PC-3 (cell line): ENCODE measurements at regions not wholly inside any gene's neighbourhood (a gene's known extent, or its start where the extent isn't known, plus 50 kb on each side); places are given as distances from the start of the nearest gene placed in this dataset.

Source experiments
- ATAC-seq: fragments of 200-7000 bp; cut with Tn5 transposase; 2 replicates; pipeline ENCODE4 v1.9.1; 2020; ENCODE audit warnings: mild to moderate bottlenecking, moderate library complexity
- BruUV-seq: library from RNA; stranded (reverse); fragments of 400-500 nt; replicated peaks from 2 replicates; lab custom pipeline; 2021; lab: Mats Ljungman, UMichigan
- CTCF ChIA-PET: fragments of 300-600 bp; sonication (Branson Sonifier 250); formaldehyde crosslinking; loops from one replicate; lab custom pipeline; 2022; ENCODE audit warnings: antibody characterized with exemption; lab: Charles Lee
- POLR2A ChIA-PET: fragments of 300-600 bp; sonication (Branson Sonifier 250); formaldehyde crosslinking; loops from one replicate; lab custom pipeline; 2022; ENCODE audit warnings: antibody characterized with exemption; ENCODE audit not compliant: unreplicated experiment; lab: Charles Lee
- DNase-seq: peaks from one replicate; pipeline ENCODE4 v3.0.0-alpha.2; 2015
- H2AFZ ChIP-seq: fragments of 300-600 bp; sonication (generic); 2 replicates; pipeline ENCODE4 v1.6.0; 2016; ENCODE audit warnings: antibody characterized with exemption, low read length
- H3F3A ChIP-seq: fragments of 300-600 bp; sonication (generic); one replicate; pipeline ENCODE4 v1.6.0; 2017; ENCODE audit warnings: antibody characterized with exemption, low read length, control low read depth, mild to moderate bottlenecking; ENCODE audit not compliant: unreplicated experiment
- H3K27ac ChIP-seq: fragments of 300-600 bp; sonication (generic); 2 replicates; pipeline ENCODE4 v1.5.1; 2016; ENCODE audit warnings: mild to moderate bottlenecking, low read length
- H3K27me3 ChIP-seq: fragments of 300-600 bp; sonication (generic); 2 replicates; pipeline ENCODE4 v1.6.1; 2016; ENCODE audit warnings: low read length, mixed read lengths
- H3K36me3 ChIP-seq: fragments of 300-600 bp; sonication (generic); 2 replicates; pipeline ENCODE4 v1.6.1; 2016; ENCODE audit warnings: low read depth, mixed run types, low read length, mixed read lengths
- H3K4me1 ChIP-seq: fragments of 300-600 bp; sonication (generic); 2 replicates; pipeline ENCODE4 v1.5.1; 2016; ENCODE audit warnings: low read length; ENCODE audit not compliant: insufficient read depth
- H3K4me2 ChIP-seq: fragments of 300-600 bp; sonication (generic); 2 replicates; pipeline ENCODE4 v1.6.0; 2016; ENCODE audit warnings: low read length
- H3K4me3 ChIP-seq: fragments of 300-600 bp; sonication (generic); 2 replicates; pipeline ENCODE4 v1.5.1; 2016; ENCODE audit warnings: mild to moderate bottlenecking, low read length, mixed read lengths
- H3K79me2 ChIP-seq: fragments of 300-600 bp; sonication (generic); 2 replicates; pipeline ENCODE4 v1.6.1; 2017; ENCODE audit warnings: low read length, mixed read lengths
- H3K9ac ChIP-seq: fragments of 300-600 bp; sonication (generic); 2 replicates; pipeline ENCODE4 v1.6.0; 2016; ENCODE audit warnings: mild to moderate bottlenecking, low read length
- H3K9me2 ChIP-seq: fragments of 300-600 bp; sonication (generic); replicated peaks from 2 replicates; pipeline ENCODE4 v1.6.1; 2016; ENCODE audit warnings: mixed run types, low read length, mixed read lengths
- H3K9me3 ChIP-seq: fragments of 300-600 bp; sonication (generic); 2 replicates; pipeline ENCODE4 v1.6.1; 2016; ENCODE audit warnings: low read length, mixed read lengths
- H4K20me1 ChIP-seq: fragments of 300-600 bp; sonication (generic); 2 replicates; pipeline ENCODE4 v1.6.1; 2016; ENCODE audit warnings: low read length, mixed read lengths
- EZH2 ChIP-seq: fragments of 300-600 bp; sonication (generic); IDR thresholded peaks from one replicate; pipeline ENCODE4 v1.6.1; 2017; ENCODE audit warnings: antibody characterized with exemption, mild to moderate bottlenecking, low read length; ENCODE audit not compliant: unreplicated experiment
- EZH2phosphoT487 ChIP-seq: fragments of 300-600 bp; sonication (generic); IDR thresholded peaks from 2 replicates; pipeline ENCODE4 v1.6.1; 2018; ENCODE audit warnings: mild to moderate bottlenecking, antibody characterized with exemption, low read length, borderline replicate concordance
- intact Hi-C: fragments of 100-400 bp; cut with micrococcal nuclease; formaldehyde crosslinking; loops from 2 replicates; pipeline ENCODE4 v1.9.0; 2023
- TF ChIP-seq, protein P1 (sequence below): fragments of 300-600 bp; sonication (generic); conservative IDR thresholded peaks from 2 replicates; pipeline ENCODE4 v1.5.1; 2017; ENCODE audit warnings: antibody characterized with exemption, low read depth, mild to moderate bottlenecking, low read length

DNA sequence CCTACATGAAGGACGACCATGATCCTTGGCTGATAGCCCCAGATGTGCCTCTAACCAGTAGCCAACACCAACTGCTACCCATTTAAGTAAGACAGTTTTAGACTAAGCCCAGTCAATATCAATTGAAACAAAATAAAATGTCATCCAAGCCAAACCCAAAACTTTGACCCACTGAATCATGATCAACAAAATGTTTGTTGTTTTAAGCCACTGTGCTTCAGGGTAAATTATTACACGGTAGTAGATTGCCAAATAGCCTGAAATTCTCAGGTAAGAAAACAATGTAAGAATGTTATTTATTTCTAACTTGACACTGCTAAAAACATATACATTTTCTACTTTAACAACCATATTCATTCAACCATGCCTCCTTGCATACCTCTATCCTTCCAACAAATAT is 105.5 kb upstream of the PAPPA start:
- Histone ChIP-seq H3F3A (no peaks in the 10 kb centered on the region), H3K79me2 (no peaks in the 10 kb centered on the region), H3K27me3 (no peaks in the 10 kb centered on the region), H3K4me3 (no peak overlapping the region), H3K4me2 (no peak overlapping the region), H2AFZ (no peak overlapping the region), H3K27ac (no peak overlapping the region), H3K9me3 (no peaks in the 10 kb centered on the region), H3K4me1 (no peaks in the 10 kb centered on the region), H4K20me1 (no peaks in the 10 kb centered on the region), H3K36me3 (no peaks in the 10 kb centered on the region), H3K9ac (no peak overlapping the region), H3K9me2 (no peaks in the 10 kb centered on the region)
- TF ChIP-seq, protein P1, sequence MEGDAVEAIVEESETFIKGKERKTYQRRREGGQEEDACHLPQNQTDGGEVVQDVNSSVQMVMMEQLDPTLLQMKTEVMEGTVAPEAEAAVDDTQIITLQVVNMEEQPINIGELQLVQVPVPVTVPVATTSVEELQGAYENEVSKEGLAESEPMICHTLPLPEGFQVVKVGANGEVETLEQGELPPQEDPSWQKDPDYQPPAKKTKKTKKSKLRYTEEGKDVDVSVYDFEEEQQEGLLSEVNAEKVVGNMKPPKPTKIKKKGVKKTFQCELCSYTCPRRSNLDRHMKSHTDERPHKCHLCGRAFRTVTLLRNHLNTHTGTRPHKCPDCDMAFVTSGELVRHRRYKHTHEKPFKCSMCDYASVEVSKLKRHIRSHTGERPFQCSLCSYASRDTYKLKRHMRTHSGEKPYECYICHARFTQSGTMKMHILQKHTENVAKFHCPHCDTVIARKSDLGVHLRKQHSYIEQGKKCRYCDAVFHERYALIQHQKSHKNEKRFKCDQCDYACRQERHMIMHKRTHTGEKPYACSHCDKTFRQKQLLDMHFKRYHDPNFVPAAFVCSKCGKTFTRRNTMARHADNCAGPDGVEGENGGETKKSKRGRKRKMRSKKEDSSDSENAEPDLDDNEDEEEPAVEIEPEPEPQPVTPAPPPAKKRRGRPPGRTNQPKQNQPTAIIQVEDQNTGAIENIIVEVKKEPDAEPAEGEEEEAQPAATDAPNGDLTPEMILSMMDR, result no peak
- TF ChIP-seq EZH2phosphoT487 (no peak), EZH2 (no peak)
- BruUV-seq, result no TSS peak
- POLR2A ChIA-PET, result no interaction called here
- CTCF ChIA-PET, result no interaction called here
- intact Hi-C loops, result no loop called here
- DNase-seq (no peak), ATAC-seq (no peak)

DNA sequence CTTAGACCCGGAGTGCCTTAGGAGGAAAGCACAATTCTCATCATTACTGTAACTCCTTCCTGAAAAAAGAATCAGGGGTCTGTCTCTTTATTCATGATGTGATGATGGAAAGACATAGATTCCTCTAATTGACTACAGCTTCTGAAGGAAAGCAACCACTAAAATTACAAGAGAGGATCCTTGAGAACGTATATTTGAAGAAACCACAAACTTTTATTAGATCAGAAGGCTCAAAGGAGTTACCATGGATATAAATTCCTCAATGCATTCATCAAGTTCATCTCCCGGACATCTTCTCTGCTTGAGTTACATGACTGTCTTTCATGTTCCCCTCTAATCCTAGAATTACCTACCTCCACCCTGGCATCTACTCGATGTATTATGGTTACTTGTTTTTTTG is 104.1 kb upstream of the PAPPA start:
- DNase-seq (no peak), ATAC-seq (no peak)
- no peaks in the 10 kb centered on the region for H3K36me3 ChIP-seq
- no peak overlapping the region for H3K4me2 ChIP-seq
- H3K27me3 ChIP-seq, result no peaks in the 10 kb centered on the region
- H3K9me3 ChIP-seq, result no peaks in the 10 kb centered on the region
- H2AFZ ChIP-seq, result no peak overlapping the region
- H3K27ac ChIP-seq, result no peak overlapping the region
- H4K20me1 ChIP-seq, result no peaks in the 10 kb centered on the region
- no peaks in the 10 kb centered on the region for H3K9me2 ChIP-seq
- no peak overlapping the region for H3K9ac ChIP-seq
- TF ChIP-seq, protein P1, result no peak
- TF ChIP-seq EZH2 (no peak), EZH2phosphoT487 (no peak)
- intact Hi-C loops, result no loop called here
- CTCF ChIA-PET, result no interaction called here
- no peaks in the 10 kb centered on the region for H3K4me1 ChIP-seq
- H3F3A ChIP-seq, result no peaks in the 10 kb centered on the region
- H3K4me3 ChIP-seq, result no peak overlapping the region
- BruUV-seq, result no TSS peak
- H3K79me2 ChIP-seq, result no peaks in the 10 kb centered on the region
- POLR2A ChIA-PET, result no interaction called here

DNA sequence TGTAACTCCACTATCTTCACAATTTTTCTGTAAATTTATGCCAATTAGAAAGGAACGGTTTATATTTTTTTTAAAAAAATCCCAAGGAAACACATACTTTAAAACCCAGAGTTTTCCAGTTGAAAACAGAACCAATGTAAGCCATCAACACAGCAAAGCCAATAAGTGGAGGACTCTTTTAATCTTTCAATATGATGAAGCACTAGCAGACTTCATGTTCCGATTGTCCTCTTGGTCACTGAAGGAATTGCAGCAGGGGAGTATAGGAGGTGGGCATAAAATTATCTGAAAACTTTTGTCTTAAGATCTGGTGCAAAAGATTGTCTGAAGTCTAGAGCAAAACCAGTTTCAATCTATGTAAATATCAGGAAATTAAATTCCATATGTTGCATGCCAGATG is 102.1 kb upstream of the PAPPA start:
- DNase-seq, result no peak
- no peaks in the 10 kb centered on the region for H3K9me2 ChIP-seq
- no peak overlapping the region for H2AFZ ChIP-seq
- no peaks in the 10 kb centered on the region for H3K79me2 ChIP-seq
- H3K27ac ChIP-seq, result no peak overlapping the region
- H3K4me1 ChIP-seq, result no peaks in the 10 kb centered on the region
- H3K4me3 ChIP-seq, result no peak overlapping the region
- no peaks in the 10 kb centered on the region for H3K36me3 ChIP-seq
- CTCF ChIA-PET, result no interaction called here
- H3K4me2 ChIP-seq, result no peak overlapping the region
- H3K9me3 ChIP-seq, result no peaks in the 10 kb centered on the region
- H3K27me3 ChIP-seq, result no peaks in the 10 kb centered on the region
- TF ChIP-seq EZH2, result no peak
- no peak for TF ChIP-seq EZH2phosphoT487
- TF ChIP-seq, protein P1, result no peak
- H3F3A ChIP-seq, result no peaks in the 10 kb centered on the region
- POLR2A ChIA-PET, result no interaction called here
- no peak for ATAC-seq
- H4K20me1 ChIP-seq, result no peaks in the 10 kb centered on the region
- no TSS peak for BruUV-seq
- no peak overlapping the region for H3K9ac ChIP-seq
- intact Hi-C loops, result no loop called here
